Urothelium cell line (cell line): ENCODE measurements at regions not wholly inside any gene's neighbourhood (a gene's known extent, or its start where the extent isn't known, plus 50 kb on each side); places are given as distances from the start of the nearest gene placed in this dataset.

Source experiments
- DNase-seq: peaks from one replicate; pipeline ENCODE4 v3.0.0; 2011; ENCODE audit warnings: low spot score, mixed read lengths
- FAIRE-seq: peaks from 2 replicates; lab custom pipeline; 2011; peaks lifted over from hg19 to GRCh38; lab: Jason Lieb, UNC

GRCh38 chr5:153086486-153086885 lies 404.0 kb upstream of the GRIA1 start:
- no peak for DNase-seq
- no peak for FAIRE-seq

DNA sequence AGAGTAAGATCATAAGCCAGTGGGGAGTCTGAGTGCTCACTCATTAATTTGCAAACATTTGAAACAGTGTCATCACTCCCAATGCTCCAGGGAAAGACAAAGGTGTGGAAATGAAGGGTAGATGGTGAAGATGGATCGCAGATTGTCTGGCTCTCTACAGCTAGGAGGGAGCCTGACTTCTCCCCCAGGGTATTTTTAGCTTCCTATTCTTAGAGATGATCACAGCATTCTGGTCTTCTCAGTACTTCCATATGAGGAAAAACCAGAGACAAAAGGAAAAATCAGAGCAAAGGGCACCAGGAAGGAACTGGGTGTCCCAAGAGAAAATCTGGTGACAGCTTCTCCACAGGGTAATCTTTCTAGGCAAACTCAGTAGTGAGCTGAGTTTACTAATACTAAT lies 401.9 kb upstream of the GRIA1 start:
- no peak for FAIRE-seq
- no peak for DNase-seq

DNA sequence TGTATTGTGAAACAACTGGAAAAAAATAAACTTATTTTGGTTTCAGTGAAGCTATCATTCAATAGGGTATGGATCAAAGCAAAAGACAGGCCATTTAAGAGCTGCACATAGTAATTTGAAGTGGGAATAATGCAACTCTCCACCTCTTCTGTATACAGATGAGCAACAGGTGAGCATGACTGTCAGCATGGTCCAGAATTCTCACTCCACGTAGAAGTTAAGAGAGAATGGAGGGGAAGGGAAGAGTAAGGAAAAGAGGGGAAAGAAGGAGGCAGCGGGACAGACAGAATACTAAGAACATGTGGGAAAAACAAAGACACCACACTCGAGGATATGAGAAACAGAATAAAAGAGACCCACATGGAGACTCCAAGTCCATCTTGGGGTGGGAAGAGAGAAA lies 396.1 kb upstream of the GRIA1 start:
- FAIRE-seq (no peak), DNase-seq (no peak)

- FAIRE-seq (no peak), DNase-seq (no peak)
Observed at GRCh38 chr5:153096381-153096780, 394.1 kb upstream of the GRIA1 start.

- FAIRE-seq (no peak), DNase-seq (no peak)
Observed at GRCh38 chr5:153099328-153099727, 391.1 kb upstream of the GRIA1 start.

DNA sequence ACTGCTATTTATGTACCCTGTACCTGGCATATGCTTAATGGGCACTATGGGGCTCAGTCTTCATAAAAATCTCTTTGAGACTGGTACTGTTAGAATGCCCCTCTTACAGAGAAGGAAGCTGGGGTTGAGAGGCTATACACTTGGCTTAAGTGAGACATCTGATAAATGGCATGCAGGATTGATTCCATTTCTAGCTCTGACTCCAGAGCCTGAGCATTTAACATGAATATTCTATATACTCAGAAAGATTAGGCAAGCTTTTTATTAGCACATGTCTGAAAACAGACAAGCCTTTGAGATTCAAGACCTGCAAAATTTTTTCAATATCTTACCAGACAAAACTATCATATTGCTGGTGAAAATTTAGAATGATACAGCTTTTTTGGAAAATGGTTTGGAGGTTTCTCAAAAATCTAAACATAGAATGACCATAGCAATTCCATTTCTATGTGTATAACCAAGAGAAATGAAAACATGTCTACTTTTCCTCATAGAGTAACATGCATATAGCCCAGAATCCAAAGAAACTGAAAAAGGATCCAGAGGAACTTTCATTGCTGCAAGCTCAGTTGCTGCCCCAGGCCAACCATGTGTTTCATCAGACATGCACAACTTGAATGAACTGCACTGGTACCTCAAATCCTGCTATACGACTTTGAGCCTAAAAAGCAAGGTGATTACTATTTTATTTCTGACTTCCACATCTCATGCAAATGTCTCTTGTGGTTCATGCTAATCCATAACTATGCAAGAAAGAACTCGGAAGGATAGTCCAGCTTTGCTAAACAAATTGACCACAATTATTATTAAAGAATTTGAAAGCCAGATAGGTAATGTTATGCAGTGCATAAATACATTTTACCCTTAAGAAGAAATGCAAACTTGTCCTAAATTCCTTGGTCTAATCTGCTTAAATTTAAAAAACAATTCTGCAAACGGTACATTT lies 389.0 kb upstream of the GRIA1 start:
- FAIRE-seq: no peak
- no peak for DNase-seq

DNA sequence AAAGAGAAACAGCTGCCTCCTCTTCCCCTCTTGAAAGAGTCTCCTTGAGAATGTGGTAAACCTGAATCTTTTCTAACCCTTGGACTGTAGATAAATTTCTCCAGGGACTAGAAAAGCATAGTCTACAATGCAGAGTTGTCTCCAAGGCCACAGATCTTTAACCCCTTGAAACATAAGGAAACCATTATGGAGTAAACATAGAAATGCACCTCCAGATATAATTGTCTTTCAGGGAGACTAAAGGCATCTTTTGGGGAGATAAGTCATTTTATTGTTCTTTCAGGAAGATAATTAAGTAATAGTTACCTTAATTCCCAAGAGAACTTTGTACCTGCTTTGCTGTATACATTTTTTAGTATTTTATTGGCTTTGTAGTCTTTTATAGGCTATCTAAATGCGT lies 373.6 kb upstream of the GRIA1 start:
- DNase-seq (no peak), FAIRE-seq (no peak)

- no peak for FAIRE-seq
- no peak for DNase-seq
Observed at GRCh38 chr5:153118018-153118417, 372.5 kb upstream of the GRIA1 start.

GRCh38 chr5:153122403-153122802 lies 368.1 kb upstream of the GRIA1 start:
- no peak for DNase-seq
- no peak for FAIRE-seq

GRCh38 chr5:153130296-153130695 lies 360.2 kb upstream of the GRIA1 start:
- FAIRE-seq (no peak), DNase-seq (no peak)

GRCh38 chr5:153135411-153135810 lies 355.1 kb upstream of the GRIA1 start:
- DNase-seq (peak; percentile 68), FAIRE-seq (no peak)

- no peak for FAIRE-seq
- no peak for DNase-seq
Observed at GRCh38 chr5:153136910-153137614, 353.4 kb upstream of the GRIA1 start.

GRCh38 chr5:153147891-153148623 lies 342.4 kb upstream of the GRIA1 start:
- FAIRE-seq (peak; percentile 37), DNase-seq (peak; percentile 33)

- DNase-seq (no peak), FAIRE-seq (no peak)
Observed at GRCh38 chr5:153148624-153148976, 341.9 kb upstream of the GRIA1 start.

DNA sequence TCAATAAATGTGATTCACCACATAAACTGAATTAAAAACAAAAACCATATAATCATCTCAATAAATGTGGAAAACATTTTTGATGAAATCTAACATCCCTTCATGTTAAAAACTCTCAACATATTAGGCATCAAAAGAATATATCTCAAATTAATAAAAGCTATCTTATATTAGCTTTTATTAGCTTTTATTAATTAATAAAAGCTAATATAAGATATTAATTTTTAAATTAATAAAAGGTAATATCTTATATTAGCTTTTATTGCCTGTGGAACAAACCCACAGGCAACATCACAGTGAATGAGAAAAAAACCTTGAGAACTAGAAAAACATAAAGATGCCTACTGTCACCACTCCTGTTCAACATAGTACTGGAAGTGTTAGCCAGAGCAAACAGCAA lies 338.9 kb upstream of the GRIA1 start:
- DNase-seq (no peak), FAIRE-seq (no peak)

DNA sequence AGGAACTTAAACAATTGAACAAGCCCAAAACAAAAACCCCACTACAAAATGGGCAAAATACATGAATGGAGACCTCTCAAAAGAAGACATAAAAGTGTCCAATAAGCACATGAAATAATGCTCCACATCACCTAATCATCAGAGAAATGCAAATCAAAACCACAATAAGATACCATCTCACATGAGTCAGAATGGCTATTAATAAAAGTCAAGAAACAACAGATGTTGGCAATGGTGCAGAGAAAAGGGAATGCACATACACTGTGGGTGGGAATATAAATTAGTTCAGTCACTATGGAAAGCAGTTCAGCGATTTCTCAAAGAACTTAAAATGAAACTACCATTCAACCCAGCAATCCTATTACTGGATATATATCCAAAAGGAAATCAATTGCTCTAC lies 337.4 kb upstream of the GRIA1 start:
- DNase-seq (no peak), FAIRE-seq (no peak)

DNA sequence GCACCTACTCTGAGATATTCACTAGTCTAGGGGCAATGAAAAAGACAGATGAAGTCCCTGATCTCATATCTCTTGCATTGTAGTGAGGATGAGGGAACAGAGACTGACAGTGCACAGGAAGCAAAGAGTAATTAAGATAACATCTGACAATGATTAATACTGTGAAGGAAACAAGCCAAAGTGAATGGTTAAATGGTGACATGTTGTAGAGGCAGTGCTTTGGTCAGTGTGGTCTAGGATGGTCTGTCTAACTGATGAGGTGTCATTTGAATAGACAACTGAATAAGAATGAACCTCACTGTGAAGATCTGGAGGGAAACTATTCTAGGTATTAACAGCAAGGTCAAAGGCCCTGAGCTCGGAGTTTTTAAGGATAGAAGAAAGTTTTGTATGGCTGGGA lies 333.3 kb upstream of the GRIA1 start:
- DNase-seq: no peak
- FAIRE-seq: peak; percentile 61

DNA sequence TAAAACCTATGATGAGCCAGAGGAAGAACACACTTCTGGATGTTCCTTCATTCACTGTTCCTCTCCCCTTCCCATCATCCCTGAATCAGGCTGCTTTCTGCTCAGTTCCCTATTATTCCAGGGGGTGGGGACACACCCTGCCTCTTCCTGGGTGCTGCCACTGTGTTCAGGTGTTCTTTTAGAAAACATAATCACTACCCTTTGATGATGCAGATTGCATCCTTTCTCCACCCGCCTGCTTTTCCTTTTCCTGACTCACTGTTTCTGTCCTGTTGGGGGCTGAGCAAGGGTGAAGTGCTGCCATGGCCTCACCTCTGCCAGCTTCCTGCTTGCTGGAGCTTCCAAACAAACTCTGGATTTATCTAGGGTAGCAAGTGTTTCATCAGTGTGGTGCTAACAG lies 331.9 kb upstream of the GRIA1 start:
- DNase-seq (no peak), FAIRE-seq (no peak)

GRCh38 chr5:153159616-153160015 lies 330.9 kb upstream of the GRIA1 start:
- FAIRE-seq (no peak), DNase-seq (peak; percentile 51)

DNA sequence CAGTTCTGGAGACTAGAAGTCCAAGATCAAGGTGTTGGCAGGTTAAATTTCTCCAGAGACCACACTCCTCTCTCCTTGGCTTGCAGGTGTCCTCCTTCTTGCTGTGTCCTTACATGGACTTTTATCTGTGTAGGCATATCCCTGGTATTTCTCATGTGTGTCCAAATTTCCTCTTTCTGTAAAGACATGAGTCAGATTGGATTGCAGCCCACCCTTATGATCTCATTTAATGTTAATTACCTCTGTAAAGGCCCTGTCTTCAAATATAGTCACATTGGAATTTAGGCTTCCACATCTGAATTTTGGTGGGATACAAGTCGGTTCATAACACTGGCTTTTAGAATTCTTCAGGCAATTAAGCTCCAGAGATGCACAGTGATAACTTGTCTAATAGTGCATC lies 322.2 kb upstream of the GRIA1 start:
- no peak for FAIRE-seq
- DNase-seq: no peak

GRCh38 chr5:153187503-153187902 lies 303.0 kb upstream of the GRIA1 start:
- DNase-seq (no peak), FAIRE-seq (no peak)

- FAIRE-seq: no peak
- no peak for DNase-seq
Observed at GRCh38 chr5:153206361-153206760, 284.1 kb upstream of the GRIA1 start.
